Head of caudate nucleus (tissue), 42 donors: ENCODE measurements at regions not wholly inside any gene's neighbourhood (a gene's known extent, or its start where the extent isn't known, plus 50 kb on each side); places are given as distances from the start of the nearest gene placed in this dataset.

Source experiments
- DNase-seq, 42 donors: peaks; one replicate each; pipeline versions ENCODE4 v3.0.0 to v3.0.0-alpha.2; 2020 to 2021; ENCODE audit warnings: mixed read lengths in 7 of 42
- intact Hi-C: fragments of 100-400 bp; cut with DNase I; formaldehyde crosslinking; loops from one replicate; pipeline ENCODE4 v1.15.0; 2022

DNA sequence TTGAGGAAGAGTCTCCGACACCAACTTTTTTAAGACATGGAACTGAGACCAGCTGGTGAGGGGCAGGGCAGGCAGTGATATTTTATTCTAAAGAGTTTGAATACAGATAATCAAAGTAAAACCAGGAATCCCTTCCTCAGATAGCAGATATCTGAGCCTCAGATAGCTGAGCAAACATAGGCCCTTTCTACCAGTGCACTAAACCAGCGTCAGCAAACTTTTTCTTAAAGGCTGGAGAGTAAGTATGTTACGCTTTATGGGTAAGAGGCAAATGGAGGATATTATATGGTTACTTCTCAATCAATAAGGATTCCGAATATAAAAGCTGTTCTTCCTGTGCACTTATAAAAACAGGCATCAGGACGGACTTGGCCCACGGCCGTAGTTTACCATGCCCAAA lies 73.9 kb downstream of the WNT5A start:
- intact Hi-C loops, result no loop called here
- DNase-seq, result no peak

DNA sequence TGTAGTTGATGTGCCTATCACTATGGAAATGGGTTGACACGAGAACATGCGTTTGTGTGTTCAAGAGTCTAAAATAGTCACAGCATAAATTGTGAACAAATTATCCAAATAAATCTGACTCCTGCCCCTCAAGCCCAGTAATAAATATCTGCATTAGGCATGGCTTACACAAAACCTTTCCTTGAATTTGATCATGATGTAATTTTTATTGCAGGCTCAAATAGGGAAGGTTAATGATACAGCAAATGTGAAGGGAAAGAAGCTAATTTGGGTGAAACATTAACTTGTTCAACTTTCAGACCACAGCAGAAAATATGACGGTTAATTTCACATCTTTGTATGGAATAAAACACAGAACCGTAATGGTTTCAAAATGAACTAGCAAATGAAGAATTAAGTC lies 74.6 kb downstream of the WNT5A start:
- intact Hi-C loops, result no loop called here
- DNase-seq, result no peak

DNA sequence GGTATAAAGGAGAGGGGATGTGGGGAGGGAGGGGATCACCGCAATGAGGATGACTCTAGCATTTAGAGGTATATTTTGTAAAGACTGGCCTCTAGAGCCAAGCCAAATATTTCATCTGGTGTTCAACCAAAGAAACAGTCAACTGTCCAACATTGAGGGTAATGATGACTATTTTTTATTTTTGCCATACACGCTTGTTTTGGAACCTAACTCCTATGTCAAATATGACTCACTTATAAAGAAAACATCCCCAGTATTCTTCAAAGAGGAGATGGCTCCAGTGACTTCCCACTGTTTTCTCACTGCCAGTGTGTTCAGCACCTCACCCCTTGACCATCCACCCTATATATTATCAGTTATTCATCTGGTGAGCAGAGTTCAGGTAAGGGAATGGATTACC lies 77.3 kb downstream of the WNT5A start:
- no peak for DNase-seq
- intact Hi-C loops, result no loop called here

DNA sequence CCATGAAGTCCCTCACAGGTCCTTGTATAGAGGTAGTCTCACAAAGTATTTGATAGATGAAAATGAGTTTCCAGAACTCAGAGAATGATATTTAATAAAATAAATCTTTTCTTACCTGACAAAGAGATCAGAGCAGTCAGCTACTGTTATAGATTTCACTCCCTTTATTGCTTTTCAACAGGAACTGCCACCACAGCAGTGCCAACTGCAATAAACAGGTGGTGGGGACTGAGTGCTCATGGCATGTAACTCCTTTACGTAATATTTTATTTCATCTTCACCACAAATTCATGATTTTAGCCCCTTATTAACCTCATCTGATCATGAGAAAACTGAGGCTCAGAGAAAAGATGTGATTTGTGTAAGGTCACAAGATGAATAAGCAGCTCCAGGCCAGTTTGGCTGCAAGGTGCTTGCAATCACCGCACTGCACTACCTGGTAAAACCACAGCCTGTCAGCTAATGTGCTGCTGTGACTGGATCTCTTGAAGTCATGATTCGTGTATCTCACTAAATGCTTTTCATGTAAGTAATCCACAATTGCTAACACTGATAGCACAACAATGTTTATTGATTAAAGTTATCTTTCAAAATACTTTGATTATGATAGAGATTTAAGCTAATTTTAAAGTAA lies 78.8 kb downstream of the WNT5A start:
- intact Hi-C loops, result no loop called here
- DNase-seq, result no peak

DNA sequence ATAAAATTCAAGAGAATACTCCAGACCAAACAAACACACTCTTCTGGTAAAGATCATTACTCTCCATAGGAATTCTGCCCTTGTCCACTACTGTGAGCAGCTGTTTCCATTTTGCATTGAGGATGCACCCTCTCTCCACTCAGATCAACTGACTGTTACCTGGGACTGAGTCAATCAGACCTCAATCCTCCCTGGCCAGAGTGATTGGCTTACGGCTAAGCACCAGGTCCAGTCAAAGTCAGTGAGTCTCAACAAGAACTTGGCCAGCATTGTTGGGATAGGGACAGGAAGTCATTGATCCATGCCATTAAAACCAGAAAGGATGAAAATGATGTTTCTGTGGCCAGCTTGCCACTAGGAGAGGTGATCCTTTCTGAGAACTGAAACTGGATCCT lies 79.7 kb downstream of the WNT5A start:
- no peak for DNase-seq
- intact Hi-C loops, result no loop called here

DNA sequence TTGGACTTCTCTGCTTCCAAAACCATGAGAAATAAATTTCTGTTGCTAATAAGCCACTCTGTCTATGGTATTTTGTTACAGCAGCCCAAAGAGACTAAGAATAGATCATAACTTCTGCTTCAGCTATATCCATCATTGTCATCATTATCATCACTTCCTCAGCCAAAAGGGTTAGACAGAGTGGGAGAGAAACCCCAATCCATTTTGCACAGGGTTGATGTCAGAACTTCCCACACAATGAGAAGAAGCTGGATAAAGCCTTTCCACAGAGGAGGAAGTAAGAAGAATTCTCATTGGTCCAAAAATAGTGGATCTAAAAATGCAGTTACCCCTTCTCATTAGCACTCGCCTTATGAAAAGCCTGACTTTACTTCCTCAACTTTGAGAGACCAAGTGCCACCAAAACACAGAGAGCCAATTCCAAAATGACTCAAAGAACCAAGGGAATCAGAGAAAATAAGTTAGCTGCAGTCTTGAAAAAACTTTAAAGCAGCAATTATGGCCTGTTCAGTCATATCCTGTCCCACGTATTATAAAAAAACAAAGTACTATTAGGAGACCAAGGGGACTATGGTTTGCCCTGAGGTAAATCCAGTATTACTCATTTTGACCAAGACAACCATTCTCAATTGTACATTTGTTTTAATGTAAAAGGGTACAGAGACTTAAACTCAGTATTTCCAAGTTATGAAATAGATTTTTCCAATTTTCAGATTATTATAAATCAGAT lies 80.2 kb downstream of the WNT5A start:
- intact Hi-C loops, result no loop called here
- DNase-seq, result no peak

DNA sequence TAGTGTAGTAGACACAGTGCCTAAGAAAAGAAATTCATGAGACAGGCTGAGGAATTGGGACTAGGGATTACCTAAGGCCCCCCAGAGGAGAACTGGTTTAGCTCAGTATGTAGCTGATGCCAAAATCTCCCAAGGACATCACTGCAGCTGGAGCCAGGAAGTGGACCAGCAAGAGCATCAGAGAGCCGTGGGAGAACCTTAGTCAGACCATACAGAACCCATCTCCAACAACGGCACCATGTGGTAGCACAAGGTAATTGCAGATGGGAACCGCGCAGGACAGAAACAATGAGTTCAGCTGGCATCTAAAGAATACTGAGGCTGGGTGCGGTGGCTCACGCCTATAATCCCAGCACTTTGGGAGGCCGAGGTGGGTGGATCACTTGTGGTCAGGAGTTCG lies 81.7 kb downstream of the WNT5A start:
- no peak for DNase-seq
- intact Hi-C loops, result no loop called here

DNA sequence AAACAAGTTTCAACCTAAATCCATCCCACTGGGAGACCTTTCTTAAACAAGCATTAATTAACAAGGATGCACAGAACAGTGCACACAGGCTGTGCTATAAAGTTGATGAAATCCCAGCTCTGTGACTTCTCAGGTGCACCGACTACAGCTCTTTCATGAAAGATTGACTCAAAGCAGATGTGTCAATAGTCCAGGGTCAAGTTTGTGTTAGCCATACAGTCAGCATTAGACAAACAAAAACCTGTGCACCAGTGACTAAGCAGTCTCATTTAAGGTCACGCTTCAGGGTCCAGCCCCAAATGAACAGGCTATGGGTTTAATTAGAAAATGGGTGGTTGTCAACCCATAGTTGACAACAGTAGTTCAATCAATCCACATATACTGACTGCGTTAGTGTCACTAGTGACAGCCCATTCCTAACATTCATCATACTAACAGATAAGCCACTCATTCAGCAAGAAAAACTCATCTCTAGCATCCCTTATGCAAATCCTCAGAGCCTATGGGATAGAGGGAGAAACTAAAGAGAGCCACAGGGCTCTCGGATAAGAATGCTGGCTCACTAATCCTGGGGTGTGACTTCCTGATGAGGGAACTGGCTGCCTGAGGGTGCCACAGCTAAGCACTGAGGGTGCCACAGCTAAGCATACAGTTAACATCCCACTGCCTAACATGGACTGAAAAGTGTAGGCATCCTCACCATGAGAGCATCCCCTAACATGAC lies 84.1 kb downstream of the WNT5A start:
- DNase-seq, result no peak
- intact Hi-C loops, result no loop called here

DNA sequence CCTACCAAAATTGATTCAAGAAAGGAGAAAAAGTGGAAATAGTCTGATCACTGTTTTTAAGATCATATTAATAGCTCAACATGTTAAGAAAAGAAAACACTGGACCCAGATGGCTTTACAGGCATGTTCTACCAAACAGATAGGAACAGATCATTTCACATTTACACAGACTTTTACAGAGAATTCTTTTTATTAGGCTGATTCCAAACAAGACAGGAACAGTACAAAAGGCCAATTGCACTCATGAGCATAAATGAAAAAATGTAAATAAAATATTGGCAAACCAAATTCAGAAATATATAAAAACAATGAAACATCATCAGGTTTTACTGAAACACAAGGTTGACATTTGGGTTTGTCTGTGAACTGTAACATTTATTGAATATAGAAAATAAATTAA lies 106.5 kb downstream of the WNT5A start:
- intact Hi-C loops, result no loop called here
- DNase-seq, result no peak

DNA sequence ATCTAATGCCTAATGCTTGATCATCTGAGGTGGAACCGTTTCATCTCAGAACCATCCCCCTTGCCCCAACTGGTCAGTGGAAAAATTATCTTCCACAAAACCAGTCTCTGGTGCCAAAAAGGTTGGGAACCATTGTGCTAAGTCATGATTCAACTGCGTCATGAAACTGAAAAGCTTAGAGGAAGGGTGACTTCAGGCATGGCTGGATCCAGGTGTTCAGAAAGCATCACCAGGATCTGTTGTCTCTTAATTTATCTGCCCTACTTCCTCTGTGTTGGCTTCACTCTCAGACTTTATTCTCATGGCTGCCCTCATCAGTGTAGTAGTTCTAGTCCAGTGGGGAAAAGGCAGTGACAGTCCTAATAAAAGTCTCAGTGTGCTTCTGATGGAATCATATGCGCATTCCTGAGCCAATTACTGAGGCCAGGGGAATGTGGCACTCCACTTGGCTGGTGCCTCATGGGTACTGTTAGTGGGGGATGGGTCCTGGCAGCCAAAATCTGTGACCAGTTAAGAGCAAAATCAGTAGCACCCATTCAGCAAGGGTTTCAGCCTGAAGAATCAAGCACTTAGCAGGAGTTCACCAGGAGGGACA lies 110.3 kb downstream of the WNT5A start:
- DNase-seq, result no peak
- intact Hi-C loops, result no loop called here

DNA sequence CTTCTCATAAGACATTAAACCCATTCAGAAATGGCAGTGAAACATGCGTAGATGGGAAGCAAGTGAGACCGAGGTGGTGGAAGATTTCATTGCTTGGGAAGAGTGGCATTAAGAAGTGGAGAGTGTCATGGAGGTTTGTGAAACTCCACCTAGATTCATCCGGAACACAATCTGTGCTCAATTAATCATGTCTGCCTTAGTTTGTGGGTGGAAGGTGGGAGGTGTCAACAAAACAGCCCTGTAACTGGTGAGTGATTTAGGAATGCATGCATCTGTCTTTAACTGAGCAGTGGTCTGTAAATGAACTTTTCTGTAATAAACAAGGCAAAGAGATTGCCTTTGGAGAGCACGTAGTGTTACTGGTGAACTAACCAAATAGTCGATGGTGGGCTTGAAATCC lies 113.7 kb downstream of the WNT5A start:
- intact Hi-C loops, result no loop called here
- no peak for DNase-seq

DNA sequence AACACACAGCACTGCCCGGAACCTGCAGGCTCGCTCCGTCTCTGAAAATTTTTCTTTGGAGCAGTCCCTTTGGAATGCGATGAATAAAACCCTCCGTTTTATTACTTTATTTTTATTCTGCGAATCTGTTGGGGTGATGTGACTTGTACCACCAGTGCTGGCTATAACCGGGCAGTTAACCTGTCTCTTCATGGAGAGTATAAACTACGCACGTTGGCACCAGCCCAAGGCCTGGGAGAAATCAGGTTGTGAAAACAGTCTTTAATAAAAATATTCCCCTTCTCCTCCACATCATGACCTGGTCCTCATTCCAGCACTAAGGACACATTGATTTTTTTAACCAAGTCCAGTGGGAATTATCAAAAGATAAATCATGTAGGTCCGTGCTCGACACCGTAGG lies 116.8 kb downstream of the WNT5A start:
- no peak for DNase-seq
- intact Hi-C loops, result no loop called here

DNA sequence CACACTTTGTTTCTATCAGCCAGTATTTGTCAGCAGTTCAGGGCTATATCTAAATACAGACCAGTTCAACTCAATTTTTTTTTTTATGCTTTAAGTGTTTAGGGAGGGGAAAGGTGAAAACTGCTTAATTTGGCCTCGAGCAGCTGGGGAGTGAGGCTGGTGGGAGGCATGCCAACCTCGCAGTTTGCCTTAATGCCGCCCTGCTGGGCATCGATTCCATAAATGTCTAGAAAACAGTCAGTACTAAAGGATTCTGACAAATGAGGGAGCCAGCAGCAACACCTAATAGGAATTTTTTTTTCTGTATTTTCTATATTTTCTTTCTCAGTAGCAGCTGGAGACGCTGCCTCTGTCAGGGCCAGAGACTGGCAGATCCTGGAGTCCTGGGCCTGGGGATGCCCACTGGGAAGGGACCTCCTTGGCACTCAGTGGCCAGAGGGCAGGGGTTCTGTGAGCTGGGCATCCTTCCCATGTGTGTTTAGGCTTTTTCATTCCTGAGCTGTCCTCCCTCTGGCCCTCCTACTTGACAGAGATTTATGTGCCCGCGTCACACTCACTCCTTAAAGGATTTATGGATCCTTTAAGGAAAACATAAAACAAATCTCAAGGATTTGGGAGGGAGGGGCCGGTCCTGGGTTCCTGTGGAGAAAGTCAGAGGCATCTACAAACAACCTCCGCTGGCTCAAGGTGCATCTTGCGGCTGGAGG lies 117.8 kb downstream of the WNT5A start:
- no peak for DNase-seq
- intact Hi-C loops, result no loop called here

DNA sequence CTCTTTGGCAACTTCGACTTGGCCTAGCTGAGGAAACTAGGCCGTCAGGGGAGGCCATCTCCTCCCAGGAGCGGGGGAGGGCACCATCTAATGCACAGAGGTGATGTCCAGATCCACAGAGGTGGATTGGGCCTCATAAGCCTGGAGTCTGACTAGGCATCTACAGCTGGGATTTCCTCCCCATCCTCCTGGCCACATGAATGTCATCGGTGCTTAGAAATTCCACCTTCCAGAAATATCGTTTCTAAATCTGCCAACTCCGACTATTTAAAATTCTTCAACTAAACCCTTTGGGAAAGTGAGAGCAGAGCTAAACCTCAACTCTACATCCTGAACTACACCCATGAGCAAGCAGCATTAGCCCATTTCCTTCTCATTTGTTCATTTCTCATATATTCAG lies 118.7 kb downstream of the WNT5A start:
- DNase-seq, result no peak
- intact Hi-C loops, result no loop called here

DNA sequence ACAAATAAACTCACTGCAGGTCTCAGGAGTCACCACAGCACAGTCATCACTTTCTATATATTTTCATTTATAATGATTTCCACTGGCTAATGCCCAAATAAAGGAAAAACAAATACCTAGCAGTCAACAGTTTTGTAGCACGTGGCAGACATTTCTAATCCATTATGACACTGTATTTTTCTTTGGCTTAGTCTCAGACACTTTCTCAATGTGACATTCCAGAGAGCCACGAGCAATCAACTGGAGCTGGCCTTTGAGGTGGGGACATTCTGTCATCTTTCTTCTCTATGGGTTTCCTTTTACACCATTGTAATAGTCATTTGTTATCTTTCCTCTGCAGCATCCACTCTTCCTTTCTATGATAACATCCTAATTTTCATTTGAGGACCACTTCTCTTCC lies 119.7 kb downstream of the WNT5A start:
- DNase-seq, result no peak
- intact Hi-C loops, result no loop called here

DNA sequence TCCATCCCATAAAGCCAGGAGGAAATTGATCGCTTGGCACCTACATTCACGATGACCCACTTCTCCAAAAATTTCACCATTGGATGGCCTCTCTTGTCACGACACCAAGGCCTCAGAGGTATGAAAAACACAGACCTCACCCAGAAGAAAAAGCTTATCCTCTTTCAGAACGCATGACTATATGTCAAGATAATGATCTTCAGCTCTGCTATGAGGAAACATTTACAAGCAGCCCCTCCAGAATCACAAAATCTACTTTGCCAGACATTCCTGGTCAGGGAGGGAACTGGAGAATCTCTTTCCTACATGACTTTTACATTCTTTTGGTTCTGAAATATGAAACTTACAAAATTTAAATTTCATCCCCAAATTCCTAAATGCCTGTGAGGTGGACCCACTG lies 122.7 kb downstream of the WNT5A start:
- intact Hi-C loops, result no loop called here
- DNase-seq, result no peak

DNA sequence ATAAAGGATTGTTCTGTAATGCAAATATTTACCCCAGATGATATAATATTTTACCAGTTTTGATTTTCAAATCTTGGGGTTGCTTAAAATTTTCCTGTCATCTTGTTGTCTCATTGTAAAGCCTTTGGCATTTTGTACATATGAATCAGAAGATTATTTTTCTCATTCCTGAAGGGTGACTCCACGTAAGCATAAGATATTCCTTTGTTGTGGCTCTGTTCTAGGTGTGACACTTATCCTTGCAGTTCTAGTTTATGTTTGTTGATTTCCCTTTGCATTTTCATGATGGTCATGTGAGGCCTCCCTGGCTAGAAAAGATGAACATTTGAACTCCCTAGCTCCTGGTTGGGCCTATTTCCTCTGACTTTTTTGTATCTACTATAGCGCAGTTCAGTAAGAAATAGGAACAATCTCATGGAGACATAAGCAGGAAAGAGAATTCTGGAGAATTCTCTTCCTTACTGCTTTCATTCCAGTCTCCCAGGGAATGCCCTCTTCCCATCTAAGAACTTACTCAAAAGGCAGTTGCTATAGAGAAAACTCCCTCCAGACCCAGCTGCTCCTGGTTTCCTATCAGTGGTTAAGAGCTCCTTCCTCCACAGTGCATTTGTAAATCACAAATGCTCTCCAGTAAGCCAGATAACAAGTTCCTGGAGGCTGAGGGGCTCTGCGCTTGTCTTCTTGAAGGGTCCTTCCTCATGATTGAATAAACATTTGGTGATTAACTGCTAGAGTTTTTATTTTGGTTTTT lies 124.7 kb downstream of the WNT5A start:
- intact Hi-C loops, result no loop called here
- no peak for DNase-seq

DNA sequence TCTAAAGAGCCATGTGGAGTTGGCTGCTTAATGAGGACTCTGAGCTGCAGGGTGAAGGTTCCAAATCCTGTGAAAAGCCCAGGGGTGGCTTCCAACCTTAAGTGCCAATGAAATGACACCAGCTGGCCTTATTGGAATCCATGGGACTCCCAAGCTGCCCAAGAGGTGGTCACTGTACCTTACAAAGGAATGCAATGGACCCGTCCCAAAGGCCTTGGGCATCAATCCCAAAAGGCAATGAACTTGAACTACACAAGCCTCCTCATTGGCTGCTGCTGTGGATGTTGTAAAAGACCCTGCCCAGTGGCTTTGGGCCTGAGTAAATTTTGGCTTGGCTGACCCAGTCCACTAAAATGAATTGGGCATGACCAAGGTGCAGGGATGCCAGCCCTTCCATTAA lies 129.3 kb downstream of the WNT5A start:
- intact Hi-C loops, result no loop called here
- peak in 1 of 42 donors; percentile 15 for DNase-seq

DNA sequence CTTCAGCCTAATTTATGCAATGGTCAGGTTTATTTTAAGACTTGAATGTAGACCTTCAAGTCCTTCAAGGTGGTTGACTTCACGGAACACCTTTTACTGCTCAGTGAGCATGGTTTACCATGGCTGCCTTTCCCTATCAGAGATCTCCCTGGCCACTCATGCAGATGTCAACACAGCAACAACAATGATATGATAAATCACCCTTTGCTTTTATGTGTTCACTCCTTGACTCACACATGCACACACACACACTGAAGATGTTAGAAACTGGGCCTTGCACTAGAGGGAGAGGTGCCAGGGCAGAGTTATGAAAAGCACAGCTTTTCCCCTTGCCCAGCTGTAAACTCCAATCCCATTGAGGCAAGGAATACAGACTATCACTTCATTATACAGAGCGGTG lies 134.4 kb downstream of the WNT5A start:
- no peak for DNase-seq
- intact Hi-C loops, result no loop called here
